Peyer's patch (tissue), 4 donors: ENCODE measurements at regions not wholly inside any gene's neighbourhood (a gene's known extent, or its start where the extent isn't known, plus 50 kb on each side); places are given as distances from the start of the nearest gene placed in this dataset.

Experiments
- CTCF ChIP-seq, 6 experiments: fragments of 450-650 bp in 4 of 6; fragments of 200-600 bp in 2 of 6; sonication (generic) in 1 of 6; IDR thresholded peaks; one replicate each; pipeline ENCODE4 v1.5.1; 2017 to 2019; ENCODE audit warnings: antibody characterized with exemption in 6 of 6, mild to moderate bottlenecking in 3 of 6, moderate library complexity in 1 of 6
- POLR2A ChIP-seq, 2 donors: fragments of 450-650 bp; IDR thresholded peaks; one replicate each; pipeline ENCODE4 v1.5.1; 2017; ENCODE audit warnings: antibody characterized with exemption in 2 of 2, mild to moderate bottlenecking in 2 of 2, moderate library complexity in 2 of 2

GRCh38 chr22:34973016-34973415, 92.9 kb upstream of the ISX start:
- TF ChIP-seq CTCF (IDR thresholded peaks at IDR 0.05) (no peak), POLR2A (IDR thresholded peaks at IDR 0.05) (no peak)
